PC-3 (cell line): ENCODE measurements at regions not wholly inside any gene's neighbourhood (a gene's known extent, or its start where the extent isn't known, plus 50 kb on each side); places are given as distances from the start of the nearest gene placed in this dataset.

Source experiments
- CTCF ChIP-seq: fragments of 300-600 bp; sonication (generic); conservative IDR thresholded peaks from 2 replicates; pipeline ENCODE4 v1.5.1; 2017; ENCODE audit warnings: antibody characterized with exemption, low read depth, mild to moderate bottlenecking, low read length
- EZH2 ChIP-seq: fragments of 300-600 bp; sonication (generic); IDR thresholded peaks from one replicate; pipeline ENCODE4 v1.6.1; 2017; ENCODE audit warnings: antibody characterized with exemption, mild to moderate bottlenecking, low read length; ENCODE audit not compliant: unreplicated experiment

GRCh38 chr5:108688485-108688884, 59.2 kb upstream of the FER start:
- TF ChIP-seq CTCF, result no peak
- no peak for TF ChIP-seq EZH2
